B cell (primary cell): ENCODE measurements at regions not wholly inside any gene's neighbourhood (a gene's known extent, or its start where the extent isn't known, plus 50 kb on each side); places are given as distances from the start of the nearest gene placed in this dataset.

Experiments
- ATAC-seq: fragments of 200-7000 bp; cut with Tn5 transposase; one replicate; pipeline ENCODE4 v1.10.0; 2021; ENCODE audit warnings: low read depth, mild to moderate bottlenecking, moderate number of reproducible peaks, moderate library complexity
- CTCF ChIA-PET: fragments of 350-600 bp; sonication (Branson Sonifier 250); formaldehyde crosslinking; loops from one replicate; lab custom pipeline; 2021; ENCODE audit warnings: antibody characterized with exemption, inconsistent platforms; lab: Charles Lee
- POLR2A ChIA-PET: fragments of 350-600 bp; sonication (Branson Sonifier 250); formaldehyde crosslinking; loops from one replicate; lab custom pipeline; 2021; ENCODE audit warnings: antibody characterized with exemption; lab: Charles Lee
- DNase-seq: peaks from one replicate; pipeline ENCODE4 v3.0.0; 2013
- H2AFZ ChIP-seq: 2 replicates; pipeline ENCODE4 v1.6.1; 2012; ENCODE audit warnings: mild to moderate bottlenecking, low read depth, low read length; ENCODE audit not compliant: insufficient read depth, poor library complexity, severe bottlenecking
- H3K27ac ChIP-seq, 2 donors: 1 replicate in 1 of 2; 2 replicates in 1 of 2; pipeline ENCODE4 v1.5.1; 2012 to 2013; ENCODE audit warnings: low read length in 2 of 2, mild to moderate bottlenecking in 2 of 2, moderate library complexity in 1 of 2
- H3K27me3 ChIP-seq, 4 experiments: fragments of 200-600 bp in 1 of 4; sonication (generic) in 1 of 4; replicated peaks in 1 of 4; 1 replicate in 2 of 4; 2 replicates in 2 of 4; pipeline versions ENCODE4 v1.6.1 to v1.7.0; 2013 to 2016; ENCODE audit warnings: low read length in 3 of 4, mild to moderate bottlenecking in 2 of 4, mixed read lengths in 1 of 4, moderate library complexity in 1 of 4; ENCODE audit not compliant: insufficient read depth in 4 of 4, control insufficient read depth in 3 of 4; ENCODE audit errors: control extremely low read depth in 1 of 4
- H3K36me3 ChIP-seq, 2 experiments: replicated peaks in 1 of 2; 1 replicate in 1 of 2; 2 replicates in 1 of 2; pipeline versions ENCODE4 v1.6.1 to v1.7.1; 2013; ENCODE audit warnings: low read length in 1 of 2; ENCODE audit not compliant: insufficient read depth in 2 of 2, control insufficient read depth in 1 of 2; ENCODE audit errors: control extremely low read depth in 1 of 2, extremely low read depth in 1 of 2
- H3K4me1 ChIP-seq, 2 donors: fragments of 200-600 bp in 1 of 2; sonication (generic) in 1 of 2; 1 replicate in 1 of 2; 2 replicates in 1 of 2; pipeline versions ENCODE4 v1.5.1 to v1.6.1; 2013 to 2017; ENCODE audit warnings: low read length in 2 of 2; ENCODE audit not compliant: control insufficient read depth in 2 of 2, insufficient read depth in 2 of 2
- H3K4me2 ChIP-seq: replicated peaks from 2 replicates; pipeline ENCODE3; 2012; ENCODE audit warnings: mild to moderate bottlenecking, low read depth, low read length; ENCODE audit not compliant: poor library complexity, severe bottlenecking
- H3K4me3 ChIP-seq, 5 experiments: fragments of 200-600 bp in 1 of 5; sonication (generic) in 1 of 5; 1 replicate in 3 of 5; 2 replicates in 2 of 5; pipeline versions ENCODE4 v1.5.1 to v1.7.0; 2011 to 2016; ENCODE audit warnings: low read length in 4 of 5, mild to moderate bottlenecking in 4 of 5, low read depth in 2 of 5, control low read depth in 1 of 5, moderate library complexity in 1 of 5; ENCODE audit not compliant: insufficient read depth in 1 of 5; ENCODE audit errors: control extremely low read depth in 1 of 5, extremely low read depth in 1 of 5
- H3K79me2 ChIP-seq: fragments of 200-600 bp; sonication (generic); one replicate; pipeline ENCODE4 v1.6.0; 2016; ENCODE audit warnings: low read length; ENCODE audit not compliant: control insufficient read depth, insufficient read depth
- H3K9ac ChIP-seq: fragments of 200-600 bp; sonication (generic); 2 replicates; pipeline ENCODE4 v1.6.1; 2017; ENCODE audit warnings: mild to moderate bottlenecking, low read length, moderate library complexity
- H3K9me3 ChIP-seq, 3 donors: one replicate each; pipeline versions ENCODE4 v1.6.1 to v1.7.1; 2013; ENCODE audit warnings: low read length in 2 of 3; ENCODE audit not compliant: control insufficient read depth in 2 of 3, insufficient read depth in 1 of 3; ENCODE audit errors: control extremely low read depth in 1 of 3
- H4K20me1 ChIP-seq: 2 replicates; pipeline ENCODE4 v1.6.0; 2012; ENCODE audit warnings: mild to moderate bottlenecking, low read length; ENCODE audit not compliant: insufficient read depth, control insufficient read depth, poor library complexity, severe bottlenecking
- H3K27ac Mint-ChIP-seq: one replicate; pipeline ENCODE4 v1.8.0; 2021; ENCODE audit warnings: mixed read lengths
- H3K27me3 Mint-ChIP-seq: one replicate; pipeline ENCODE4 v1.8.0; 2021; ENCODE audit warnings: mixed read lengths
- H3K4me1 Mint-ChIP-seq: one replicate; pipeline ENCODE4 v1.8.0; 2021; ENCODE audit warnings: mixed read lengths
- H3K4me3 Mint-ChIP-seq: one replicate; pipeline ENCODE4 v1.8.0; 2021; ENCODE audit warnings: mixed read lengths
- H3K9me3 Mint-ChIP-seq: one replicate; pipeline ENCODE4 v1.8.0; 2022; ENCODE audit warnings: mixed read lengths; ENCODE audit not compliant: insufficient read depth
- EZH2 ChIP-seq: IDR thresholded peaks from 2 replicates; pipeline ENCODE4 v1.6.1; 2012; ENCODE audit warnings: borderline replicate concordance, low read depth, mild to moderate bottlenecking, moderate library complexity, low read length; ENCODE audit not compliant: insufficient read depth, poor library complexity, severe bottlenecking
- WGBS: methylation state at CpG from one replicate; pipeline ENCODE4 v1.1.5; 2013; ENCODE audit warnings: missing lambda C conversion rate; ENCODE audit not compliant: insufficient coverage; 5-methylcytosine and 5-hydroxymethylcytosine counted together
- intact Hi-C: fragments of 100-400 bp; cut with micrococcal nuclease; formaldehyde crosslinking; loops from one replicate; pipeline ENCODE4 v1.10.0; 2022
- TF ChIP-seq, protein P1 (sequence below): fragments of 200-600 bp; IDR thresholded peaks from one replicate; pipeline ENCODE4 v1.8.0; 2022; ENCODE audit warnings: antibody characterized with exemption, mild to moderate bottlenecking

DNA sequence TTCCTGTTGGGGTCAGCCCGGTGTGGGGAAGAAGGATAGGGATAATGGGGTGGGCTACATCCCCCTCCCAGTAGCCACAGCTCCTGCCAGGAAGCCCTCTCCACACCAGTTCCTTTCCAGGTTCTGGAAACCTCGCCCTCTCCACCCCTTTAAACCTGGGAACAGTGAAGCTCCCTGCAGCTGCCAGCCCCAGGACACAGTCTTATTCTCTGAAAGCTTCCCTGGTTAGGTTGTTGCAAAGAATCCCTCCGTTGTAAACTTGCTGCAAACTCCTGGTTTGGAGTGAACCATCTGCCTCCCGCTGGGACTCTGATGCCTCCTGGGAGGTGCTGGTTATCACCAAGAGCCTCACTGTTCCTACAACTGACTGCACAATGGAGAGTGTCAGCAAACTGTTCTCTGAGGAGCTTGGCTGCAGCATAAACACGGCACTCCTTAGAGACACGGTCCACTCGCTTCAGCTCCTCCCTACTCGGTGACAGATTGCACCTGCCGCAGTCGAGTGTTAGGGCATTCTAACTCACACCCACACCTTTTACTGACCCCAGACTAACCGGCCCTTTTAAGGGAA is 261.8 kb upstream of the RAB6C start:
- 87% methylated on average over 10 of the region's 11 CpGs for WGBS

DNA sequence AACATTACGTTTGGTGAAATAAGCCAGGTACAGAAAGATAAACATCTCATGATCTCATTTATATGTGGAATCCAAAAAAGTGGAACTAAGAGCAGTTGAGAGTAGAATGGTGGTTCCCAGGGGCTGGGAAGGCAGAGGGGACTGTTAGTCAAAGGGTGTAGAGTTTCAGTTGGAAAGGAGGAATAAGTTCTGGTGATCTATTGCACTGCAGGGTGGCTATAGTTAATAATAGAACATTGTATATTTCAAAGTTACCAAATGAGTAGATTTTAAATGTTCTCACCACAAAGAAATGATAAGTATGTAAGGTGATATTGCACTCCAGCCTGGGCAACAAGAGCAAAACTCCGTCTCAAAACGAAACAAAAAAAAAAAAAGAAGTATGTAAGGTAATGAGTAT is 260.1 kb upstream of the RAB6C start:
- ChIA-PET POLR2A (no interaction called here), CTCF (no interaction called here)
- peaks cover 8% of the 10 kb centered on the region for H3K27me3 Mint-ChIP-seq
- no peaks in the 10 kb centered on the region for H3K79me2 ChIP-seq
- H4K20me1 ChIP-seq, result no peaks in the 10 kb centered on the region
- intact Hi-C loops, result no loop called here
- H3K36me3 ChIP-seq, result no peaks in the 10 kb centered on the region
- H3K4me3 Mint-ChIP-seq, result no peak overlapping the region
- H3K9me3 Mint-ChIP-seq, result no peaks in the 10 kb centered on the region
- H3K27ac ChIP-seq, result no peak overlapping the region
- no peak overlapping the region for H3K9ac ChIP-seq
- ATAC-seq (no peak), DNase-seq (no peak)
- peaks cover 0 to 3% (median 0%) of the 10 kb centered on the region in 3 donors for H3K9me3 ChIP-seq
- H2AFZ ChIP-seq, result no peak overlapping the region
- no peak overlapping the region for H3K4me2 ChIP-seq
- H3K27ac Mint-ChIP-seq, result no peak overlapping the region
- H3K4me3 ChIP-seq, result no peak overlapping the region
- no peaks in the 10 kb centered on the region for H3K4me1 ChIP-seq
- H3K4me1 Mint-ChIP-seq, result no peaks in the 10 kb centered on the region
- WGBS, result no CpG with 5 or more reads among the region's 3 CpGs
- no peaks in the 10 kb centered on the region for H3K27me3 ChIP-seq
- TF ChIP-seq EZH2, result no peak
- TF ChIP-seq, protein P1, sequence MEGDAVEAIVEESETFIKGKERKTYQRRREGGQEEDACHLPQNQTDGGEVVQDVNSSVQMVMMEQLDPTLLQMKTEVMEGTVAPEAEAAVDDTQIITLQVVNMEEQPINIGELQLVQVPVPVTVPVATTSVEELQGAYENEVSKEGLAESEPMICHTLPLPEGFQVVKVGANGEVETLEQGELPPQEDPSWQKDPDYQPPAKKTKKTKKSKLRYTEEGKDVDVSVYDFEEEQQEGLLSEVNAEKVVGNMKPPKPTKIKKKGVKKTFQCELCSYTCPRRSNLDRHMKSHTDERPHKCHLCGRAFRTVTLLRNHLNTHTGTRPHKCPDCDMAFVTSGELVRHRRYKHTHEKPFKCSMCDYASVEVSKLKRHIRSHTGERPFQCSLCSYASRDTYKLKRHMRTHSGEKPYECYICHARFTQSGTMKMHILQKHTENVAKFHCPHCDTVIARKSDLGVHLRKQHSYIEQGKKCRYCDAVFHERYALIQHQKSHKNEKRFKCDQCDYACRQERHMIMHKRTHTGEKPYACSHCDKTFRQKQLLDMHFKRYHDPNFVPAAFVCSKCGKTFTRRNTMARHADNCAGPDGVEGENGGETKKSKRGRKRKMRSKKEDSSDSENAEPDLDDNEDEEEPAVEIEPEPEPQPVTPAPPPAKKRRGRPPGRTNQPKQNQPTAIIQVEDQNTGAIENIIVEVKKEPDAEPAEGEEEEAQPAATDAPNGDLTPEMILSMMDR, result no peak

More for the DNA sequence above, 261.8 kb upstream of the RAB6C start:
- no peak overlapping the region for H3K9ac ChIP-seq
- H3K79me2 ChIP-seq, result no peaks in the 10 kb centered on the region
- H3K36me3 ChIP-seq, result no peaks in the 10 kb centered on the region
- H3K27me3 ChIP-seq, result no peaks in the 10 kb centered on the region
- ATAC-seq (no peak), DNase-seq (no peak)
- ChIA-PET POLR2A (no interaction called here), CTCF (no interaction called here)
- H3K4me3 ChIP-seq, result no peak overlapping the region
- no peak overlapping the region for H3K27ac ChIP-seq
- Mint-ChIP-seq H3K27me3 (peaks cover 11% of the 10 kb centered on the region), H3K27ac (no peak overlapping the region), H3K4me3 (no peak overlapping the region), H3K4me1 (no peaks in the 10 kb centered on the region), H3K9me3 (no peaks in the 10 kb centered on the region)
- H3K9me3 ChIP-seq, result peaks cover 0 to 3% (median 0%) of the 10 kb centered on the region in 3 donors
- H3K4me2 ChIP-seq, result no peak overlapping the region
- intact Hi-C loops, result no loop called here
- TF ChIP-seq EZH2, result no peak
- TF ChIP-seq, protein P1, result no peak
- no peak overlapping the region for H2AFZ ChIP-seq
- H4K20me1 ChIP-seq, result no peaks in the 10 kb centered on the region
- no peaks in the 10 kb centered on the region for H3K4me1 ChIP-seq
